ENCODE measurements at regions not wholly inside any gene's neighbourhood (a gene's known extent, or its start where the extent isn't known, plus 50 kb on each side); places are given as distances from the start of the nearest gene placed in this dataset.

DNA sequence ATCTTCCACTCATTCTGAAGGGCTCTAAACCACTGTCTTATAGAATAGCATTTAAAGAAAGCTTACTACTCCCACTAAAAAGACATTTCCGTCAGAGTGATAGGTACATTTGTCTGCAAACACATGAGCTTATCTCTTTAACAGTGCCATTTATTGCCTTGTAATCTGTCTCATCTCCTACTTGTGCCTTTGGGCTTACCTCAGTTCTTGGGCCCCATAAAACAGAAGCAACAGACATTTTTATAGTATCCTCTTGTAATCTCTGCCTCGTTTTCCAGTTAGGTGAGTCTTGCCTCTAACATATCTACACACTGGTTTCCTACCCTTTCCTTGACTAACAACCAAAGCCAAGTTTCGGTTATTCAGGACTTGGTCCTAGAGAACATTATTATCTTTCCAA lies 681.4 kb upstream of the KIF2B start:
- TF ChIP-seq, protein P1, sequence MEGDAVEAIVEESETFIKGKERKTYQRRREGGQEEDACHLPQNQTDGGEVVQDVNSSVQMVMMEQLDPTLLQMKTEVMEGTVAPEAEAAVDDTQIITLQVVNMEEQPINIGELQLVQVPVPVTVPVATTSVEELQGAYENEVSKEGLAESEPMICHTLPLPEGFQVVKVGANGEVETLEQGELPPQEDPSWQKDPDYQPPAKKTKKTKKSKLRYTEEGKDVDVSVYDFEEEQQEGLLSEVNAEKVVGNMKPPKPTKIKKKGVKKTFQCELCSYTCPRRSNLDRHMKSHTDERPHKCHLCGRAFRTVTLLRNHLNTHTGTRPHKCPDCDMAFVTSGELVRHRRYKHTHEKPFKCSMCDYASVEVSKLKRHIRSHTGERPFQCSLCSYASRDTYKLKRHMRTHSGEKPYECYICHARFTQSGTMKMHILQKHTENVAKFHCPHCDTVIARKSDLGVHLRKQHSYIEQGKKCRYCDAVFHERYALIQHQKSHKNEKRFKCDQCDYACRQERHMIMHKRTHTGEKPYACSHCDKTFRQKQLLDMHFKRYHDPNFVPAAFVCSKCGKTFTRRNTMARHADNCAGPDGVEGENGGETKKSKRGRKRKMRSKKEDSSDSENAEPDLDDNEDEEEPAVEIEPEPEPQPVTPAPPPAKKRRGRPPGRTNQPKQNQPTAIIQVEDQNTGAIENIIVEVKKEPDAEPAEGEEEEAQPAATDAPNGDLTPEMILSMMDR (IDR thresholded peaks at IDR 0.05; ENCODE audit: low read depth, low read length) = no peak
- TF ChIP-seq EZH2phosphoT487 (IDR thresholded peaks at IDR 0.05; ENCODE audit: low read depth) = no peak
